ENCODE measurements at regions not wholly inside any gene's neighbourhood (a gene's known extent, or its start where the extent isn't known, plus 50 kb on each side); places are given as distances from the start of the nearest gene placed in this dataset.
"Not testable (repeated sequence)": the region's sequence is repeated elsewhere in the genome, so short reads cannot be mapped to it uniquely, and the experiment has no call there.

DNA sequence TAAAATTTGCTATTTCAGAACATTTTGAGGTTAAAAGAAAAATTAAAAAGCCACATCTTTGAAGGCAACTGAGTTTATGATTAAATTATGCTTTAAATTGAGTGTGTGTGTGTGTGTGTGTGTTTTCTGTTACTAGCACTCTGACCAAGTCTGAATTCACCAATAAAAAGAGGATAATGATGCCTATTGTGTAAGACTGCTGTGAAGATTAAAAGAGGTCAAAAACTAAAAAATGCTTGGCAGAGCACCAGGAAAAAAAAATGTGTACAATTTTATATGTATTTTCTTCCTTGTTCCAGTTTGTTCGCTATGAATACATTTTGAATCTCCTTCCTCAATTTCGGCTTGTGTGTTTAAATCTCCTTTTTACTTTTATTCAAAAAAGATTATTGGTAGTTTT is 316.6 kb upstream of the MAGI2 start:
- DNase-seq (ENCODE audit: low read depth in 1 of 2, low spot score in 1 of 2): no peak
- in situ Hi-C loops (cut with HindIII; ENCODE audit: low pct_unique_long_range_greater_than_20kb, low sequenced_read_pairs): no loop called here
- TF ChIP-seq JUND (IDR thresholded peaks at IDR 0.05; ENCODE audit: low read depth): no peak

DNA sequence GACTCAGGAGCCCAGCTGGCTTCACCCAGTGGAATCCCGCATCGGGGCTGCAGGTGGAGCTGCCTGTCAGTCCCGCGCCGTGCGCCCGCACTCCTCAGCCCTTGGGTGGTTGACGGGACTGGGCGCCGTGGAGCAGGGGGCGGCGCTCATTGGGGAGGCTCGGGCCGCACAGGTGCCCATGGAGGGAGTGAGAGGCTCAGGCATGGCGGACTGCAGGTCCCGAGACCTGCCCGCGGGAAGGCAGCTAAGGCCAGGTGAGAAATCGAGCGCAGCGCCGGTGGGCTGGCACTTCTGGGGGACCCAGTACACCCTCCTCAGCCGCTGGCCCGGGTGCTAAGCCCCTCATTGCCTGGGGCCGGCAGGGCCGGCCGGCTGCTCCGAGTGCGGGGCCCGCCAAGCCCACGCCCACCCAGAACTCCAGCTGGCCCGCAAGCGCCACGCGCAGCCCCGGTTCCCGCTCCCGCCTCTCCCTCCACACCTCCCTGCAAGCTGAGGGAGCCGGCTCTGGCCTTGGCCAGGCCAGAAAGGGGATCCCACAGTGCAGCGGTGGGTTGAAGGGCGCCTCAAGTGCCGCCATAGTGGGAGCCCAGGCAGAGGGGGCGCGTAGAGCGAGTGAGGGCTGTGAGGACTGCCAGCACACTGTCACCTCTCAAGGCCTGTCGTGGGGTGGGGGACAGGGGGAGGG is 314.6 kb upstream of the MAGI2 start:
- in situ Hi-C loops (cut with HindIII; ENCODE audit: low pct_unique_long_range_greater_than_20kb, low sequenced_read_pairs); DNase-seq (ENCODE audit: low read depth in 1 of 2, low spot score in 1 of 2): not testable (repeated sequence)

DNA sequence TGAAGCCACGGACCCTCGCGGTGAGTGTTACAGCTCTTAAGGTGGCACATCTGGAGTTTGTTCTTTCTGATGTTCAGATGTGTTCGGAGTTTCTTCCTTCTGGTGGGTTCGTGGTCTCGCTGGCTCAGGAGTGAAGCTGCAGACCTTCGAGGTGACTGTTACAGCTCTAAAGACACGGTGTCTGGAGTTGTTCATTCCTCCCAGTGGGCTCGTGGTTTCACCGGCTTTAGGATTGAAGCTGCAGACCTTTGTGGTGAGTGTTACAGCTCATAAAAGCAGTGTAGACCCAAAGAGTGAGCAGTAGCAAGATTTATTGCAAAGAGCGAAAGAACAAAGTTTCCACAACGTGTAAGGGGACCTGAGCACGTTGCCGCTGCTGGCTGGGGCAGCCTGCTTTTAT is 313.7 kb upstream of the MAGI2 start:
- in situ Hi-C loops (cut with HindIII; ENCODE audit: low pct_unique_long_range_greater_than_20kb, low sequenced_read_pairs); DNase-seq (ENCODE audit: low read depth in 1 of 2, low spot score in 1 of 2): not testable (repeated sequence)

DNA sequence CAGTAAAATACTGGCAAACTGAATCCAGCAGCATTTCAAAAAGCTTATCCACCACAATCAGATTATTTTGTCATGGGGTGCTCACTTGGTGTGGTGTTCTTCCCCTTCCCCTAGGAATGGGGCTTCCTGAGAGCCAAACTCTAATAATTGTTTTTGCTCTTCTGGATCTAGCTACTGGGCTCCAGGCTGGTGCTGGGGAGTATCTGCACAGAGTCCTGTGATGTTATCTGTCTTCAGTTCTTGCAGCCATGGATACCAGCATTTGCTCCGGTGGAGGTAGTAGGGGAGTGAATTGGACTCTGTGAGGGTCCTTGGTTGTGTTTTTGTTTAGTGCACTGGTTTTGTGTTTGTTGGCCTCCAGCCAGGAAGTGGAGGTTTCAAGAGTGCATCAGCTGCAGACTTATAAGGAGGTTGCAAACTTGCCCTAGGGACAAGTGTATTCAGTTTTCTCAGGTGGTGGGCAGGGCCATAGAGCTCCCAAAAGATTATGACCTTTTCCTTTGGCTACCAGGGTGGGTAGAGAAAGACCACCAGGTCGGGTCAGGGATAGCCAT is 308.5 kb upstream of the MAGI2 start:
- in situ Hi-C loops (cut with HindIII; ENCODE audit: low pct_unique_long_range_greater_than_20kb, low sequenced_read_pairs): no loop called here
- DNase-seq (ENCODE audit: low read depth in 1 of 2, low spot score in 1 of 2): no peak
- TF ChIP-seq JUND (IDR thresholded peaks at IDR 0.05; ENCODE audit: low read depth): no peak

DNA sequence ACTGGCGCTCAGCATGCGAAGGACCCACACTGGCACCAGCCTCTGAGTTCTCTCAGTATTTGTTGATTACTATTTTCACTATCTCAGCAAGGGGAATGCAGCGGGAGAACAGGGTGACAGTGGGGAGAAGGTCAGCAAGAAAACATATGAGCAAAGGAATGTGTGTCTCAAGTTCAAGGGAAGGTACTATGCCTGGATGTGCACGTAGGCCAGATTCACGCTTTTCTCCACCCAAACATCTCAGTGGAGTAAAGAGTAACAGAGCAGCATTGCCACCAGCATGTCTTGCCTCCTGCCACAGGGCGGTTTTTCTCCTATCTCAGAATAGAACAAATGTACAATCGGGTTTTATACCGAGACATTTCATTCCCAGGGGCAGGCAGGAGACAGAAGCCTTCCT is 297.5 kb upstream of the MAGI2 start:
- in situ Hi-C loops (cut with HindIII; ENCODE audit: low pct_unique_long_range_greater_than_20kb, low sequenced_read_pairs); DNase-seq (ENCODE audit: low read depth in 1 of 2, low spot score in 1 of 2): not testable (repeated sequence)

DNA sequence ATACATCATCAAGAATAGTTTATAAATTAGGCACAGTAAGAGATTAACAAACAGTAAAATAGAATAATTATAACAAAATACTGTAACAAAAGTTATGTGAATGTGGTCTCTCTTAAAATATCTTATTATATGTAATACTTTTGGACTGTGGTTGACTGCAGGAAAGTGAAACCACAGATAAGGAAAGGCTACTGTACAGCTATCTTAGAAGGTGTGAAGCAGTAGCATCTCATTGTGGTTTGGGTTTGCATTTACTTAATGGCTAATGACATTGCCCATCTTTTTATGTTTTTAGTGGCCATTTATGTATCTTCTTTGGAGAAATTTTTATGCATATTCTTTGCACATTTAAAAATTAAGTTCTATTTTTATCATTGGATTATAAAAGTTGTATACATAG is 296.4 kb upstream of the MAGI2 start:
- in situ Hi-C loops (cut with HindIII; ENCODE audit: low pct_unique_long_range_greater_than_20kb, low sequenced_read_pairs): no loop called here
- no peak for DNase-seq (ENCODE audit: low read depth in 1 of 2, low spot score in 1 of 2)
- TF ChIP-seq JUND (IDR thresholded peaks at IDR 0.05; ENCODE audit: low read depth): no peak

DNA sequence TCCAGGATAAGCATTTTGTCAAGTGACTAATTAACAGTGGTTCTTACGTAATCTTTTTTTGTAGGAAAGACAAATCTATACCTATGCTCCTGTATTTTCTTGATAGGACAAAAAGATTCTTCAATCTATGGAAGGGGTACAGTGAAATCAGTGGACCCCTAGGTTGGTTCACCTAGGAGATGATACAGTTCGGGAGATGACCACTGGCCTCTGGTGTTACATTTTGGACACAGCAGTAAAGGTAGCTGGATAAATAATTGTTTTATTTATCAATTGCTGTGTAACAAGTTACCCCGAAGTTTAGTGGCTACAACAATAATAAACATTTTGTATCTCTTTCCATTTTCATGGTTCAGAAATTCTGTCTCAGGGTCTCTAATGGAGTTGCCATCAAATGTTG is 288.2 kb upstream of the MAGI2 start:
- DNase-seq (ENCODE audit: low read depth in 1 of 2, low spot score in 1 of 2): no peak
- TF ChIP-seq JUND (IDR thresholded peaks at IDR 0.05; ENCODE audit: low read depth): no peak
- in situ Hi-C loops (cut with HindIII; ENCODE audit: low pct_unique_long_range_greater_than_20kb, low sequenced_read_pairs): no loop called here

DNA sequence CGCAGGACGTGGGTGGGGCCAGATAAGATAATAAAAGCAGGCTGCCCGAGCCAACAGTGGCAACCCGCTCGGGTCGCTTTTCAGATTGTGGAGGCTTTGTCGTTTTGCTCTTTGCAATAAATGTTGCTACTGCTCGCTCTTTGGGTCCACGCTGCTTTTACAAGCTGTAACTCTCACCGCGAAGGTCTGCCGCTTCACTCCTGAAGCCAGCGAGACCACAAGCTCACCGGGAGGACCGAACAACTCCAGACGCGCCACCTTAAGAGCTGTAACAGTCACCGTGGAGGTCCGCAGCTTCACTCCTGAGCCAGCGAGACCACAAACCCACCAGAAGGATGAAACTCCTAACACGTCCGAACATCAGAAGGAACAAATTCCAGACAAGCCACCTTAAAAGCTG is 286.6 kb upstream of the MAGI2 start:
- in situ Hi-C loops (cut with HindIII; ENCODE audit: low pct_unique_long_range_greater_than_20kb, low sequenced_read_pairs): no loop called here
- DNase-seq (ENCODE audit: low read depth in 1 of 2, low spot score in 1 of 2): no peak
- TF ChIP-seq JUND (IDR thresholded peaks at IDR 0.05; ENCODE audit: low read depth): no peak

DNA sequence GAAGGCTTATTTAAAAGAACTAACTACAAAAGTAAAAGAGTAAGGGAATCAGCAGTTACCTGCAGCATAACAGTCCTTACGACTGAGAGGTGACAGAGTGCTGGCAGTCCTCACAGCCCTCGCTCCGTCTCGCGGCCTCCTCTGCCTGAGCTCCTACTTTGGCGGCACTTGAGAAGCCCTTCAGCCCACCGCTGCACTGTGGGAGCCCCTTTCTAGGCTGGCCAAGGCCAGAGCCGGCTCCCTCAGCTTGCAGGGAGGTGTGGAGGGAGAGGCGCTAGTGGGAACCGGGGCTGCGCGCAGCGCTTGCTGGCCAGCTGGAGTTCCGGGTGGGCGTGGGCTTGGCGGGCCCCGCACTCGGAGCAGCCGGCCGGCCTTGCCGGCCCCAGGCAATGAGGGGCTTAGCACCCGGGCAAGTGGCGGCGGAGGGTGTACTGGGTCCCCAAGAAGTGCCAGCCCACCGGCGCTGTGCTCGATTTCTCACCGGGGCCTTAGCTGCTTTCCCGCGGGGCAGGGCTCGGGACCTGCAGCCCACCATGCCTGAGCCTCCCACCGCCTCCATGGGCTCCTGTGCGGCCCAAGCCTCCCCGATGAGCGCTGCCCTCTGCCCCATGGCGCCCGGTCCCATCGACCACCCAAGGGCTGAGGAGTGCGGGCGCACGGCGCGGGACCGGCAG is 285.7 kb upstream of the MAGI2 start:
- DNase-seq (ENCODE audit: low read depth in 1 of 2, low spot score in 1 of 2); in situ Hi-C loops (cut with HindIII; ENCODE audit: low pct_unique_long_range_greater_than_20kb, low sequenced_read_pairs): not testable (repeated sequence)

DNA sequence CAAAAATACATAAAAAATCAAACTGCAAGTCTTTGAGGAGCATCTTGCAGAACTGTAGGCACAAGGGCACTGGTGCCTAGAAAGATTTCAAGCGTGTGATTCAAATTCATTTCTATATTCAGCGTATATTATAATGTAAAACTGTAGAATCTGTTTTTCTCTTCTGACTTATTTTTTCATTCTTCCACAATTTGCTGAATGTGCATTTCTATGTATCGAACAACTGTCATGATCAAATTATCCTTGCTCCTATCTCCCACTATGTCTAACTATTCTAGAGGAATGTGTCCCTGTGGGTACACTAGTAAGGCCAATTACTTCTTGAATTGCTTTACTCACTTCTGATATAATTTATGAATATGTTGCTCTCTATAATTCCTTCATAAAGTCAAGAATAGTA is 283.0 kb upstream of the MAGI2 start:
- TF ChIP-seq JUND (IDR thresholded peaks at IDR 0.05; ENCODE audit: low read depth): no peak
- in situ Hi-C loops (cut with HindIII; ENCODE audit: low pct_unique_long_range_greater_than_20kb, low sequenced_read_pairs): no loop called here
- DNase-seq (ENCODE audit: low read depth in 1 of 2, low spot score in 1 of 2): no peak

DNA sequence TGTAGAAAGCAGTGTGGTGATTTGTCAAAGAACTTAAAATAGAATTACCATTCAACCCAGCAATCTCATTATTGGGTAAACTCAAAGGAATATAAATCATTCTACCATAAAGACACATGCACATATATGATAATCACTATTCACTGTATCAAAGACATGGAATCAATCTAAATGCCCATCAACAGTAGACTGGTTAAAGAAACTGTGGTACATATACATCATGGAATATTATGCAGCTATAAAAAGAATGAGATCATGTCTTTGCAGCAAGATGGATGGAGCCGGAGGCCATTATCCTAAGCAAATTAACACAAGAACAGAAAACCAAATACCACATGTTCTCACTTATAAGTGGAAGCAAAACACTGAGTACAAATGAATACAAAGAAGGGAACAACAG is 281.5 kb upstream of the MAGI2 start:
- in situ Hi-C loops (cut with HindIII; ENCODE audit: low pct_unique_long_range_greater_than_20kb, low sequenced_read_pairs): no loop called here
- DNase-seq (ENCODE audit: low read depth in 1 of 2, low spot score in 1 of 2): no peak
- TF ChIP-seq JUND (IDR thresholded peaks at IDR 0.05; ENCODE audit: low read depth): no peak

DNA sequence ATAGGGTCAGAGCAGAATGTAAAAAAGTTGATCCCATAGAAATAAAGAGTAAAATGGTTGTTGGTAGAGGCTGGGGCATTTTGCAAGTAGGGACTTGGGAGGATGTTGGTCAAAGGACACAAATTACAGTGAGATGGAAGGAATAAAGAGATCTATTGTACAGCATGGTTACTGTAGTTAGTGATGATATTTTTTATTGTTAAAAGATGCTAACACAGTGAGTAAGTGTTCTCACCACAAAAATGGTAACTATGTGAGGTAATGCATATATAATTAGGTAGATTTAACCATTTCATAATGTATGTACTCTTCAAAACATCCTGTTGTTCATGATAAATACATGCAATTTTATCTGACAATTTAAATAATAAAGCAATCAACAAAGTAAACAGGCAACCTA is 280.7 kb upstream of the MAGI2 start:
- no peak for DNase-seq (ENCODE audit: low read depth in 1 of 2, low spot score in 1 of 2)
- no peak for TF ChIP-seq JUND (IDR thresholded peaks at IDR 0.05; ENCODE audit: low read depth)
- in situ Hi-C loops (cut with HindIII; ENCODE audit: low pct_unique_long_range_greater_than_20kb, low sequenced_read_pairs): no loop called here

DNA sequence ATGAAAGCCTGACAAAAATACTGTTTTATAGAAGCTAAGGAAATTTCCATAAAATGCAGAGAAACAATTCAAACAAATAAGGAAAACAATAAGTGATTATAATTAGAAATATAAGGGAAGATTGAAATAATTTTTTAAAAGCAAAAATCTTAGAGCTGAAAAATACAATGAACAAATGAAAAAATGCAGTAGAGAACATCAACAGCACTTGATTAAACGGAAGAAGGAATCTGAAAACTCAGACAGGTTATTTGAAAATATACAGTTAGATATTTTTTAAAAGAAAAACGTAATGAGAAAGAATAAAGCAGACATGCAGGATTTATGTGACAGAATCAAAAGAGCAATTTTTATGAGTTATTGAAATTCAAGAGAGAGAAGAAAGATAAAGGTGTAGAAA is 279.1 kb upstream of the MAGI2 start:
- in situ Hi-C loops (cut with HindIII; ENCODE audit: low pct_unique_long_range_greater_than_20kb, low sequenced_read_pairs): no loop called here
- no peak for TF ChIP-seq JUND (IDR thresholded peaks at IDR 0.05; ENCODE audit: low read depth)
- no peak for DNase-seq (ENCODE audit: low read depth in 1 of 2, low spot score in 1 of 2)

DNA sequence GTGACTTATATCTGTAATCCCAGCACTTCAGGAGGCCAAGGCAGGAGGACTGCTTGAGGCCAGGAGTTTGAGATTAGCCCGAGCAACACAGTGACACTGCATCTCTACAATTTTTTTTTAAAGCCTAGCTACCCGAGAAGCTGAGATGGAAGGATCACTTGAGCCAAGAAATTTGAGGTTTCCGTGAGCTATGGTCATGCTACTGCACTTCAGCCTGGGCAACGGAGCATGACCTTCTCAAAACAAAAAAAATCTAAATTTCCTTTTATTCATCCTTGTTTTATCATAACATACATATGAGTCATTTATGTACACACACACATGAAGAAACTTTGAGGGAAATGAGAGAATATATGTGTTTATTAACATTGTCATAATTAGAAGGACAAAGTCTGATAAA is 277.5 kb upstream of the MAGI2 start:
- TF ChIP-seq JUND (IDR thresholded peaks at IDR 0.05; ENCODE audit: low read depth): no peak
- in situ Hi-C loops (cut with HindIII; ENCODE audit: low pct_unique_long_range_greater_than_20kb, low sequenced_read_pairs): no loop called here
- DNase-seq (ENCODE audit: low read depth in 1 of 2, low spot score in 1 of 2): no peak
